Astrocyte (in vitro differentiated cells and primary cell): ENCODE measurements at regions not wholly inside any gene's neighbourhood (a gene's known extent, or its start where the extent isn't known, plus 50 kb on each side); places are given as distances from the start of the nearest gene placed in this dataset.

Source experiments
- DNase-seq: peaks from one replicate; pipeline ENCODE4 v3.0.0-alpha.2; 2010; ENCODE audit warnings: low read depth
- FAIRE-seq: peaks from 2 replicates; lab custom pipeline; 2011; peaks lifted over from hg19 to GRCh38; lab: Jason Lieb, UNC
- H2AFZ ChIP-seq: 2 replicates; pipeline ENCODE4 v1.6.0; 2012; ENCODE audit warnings: low read depth, low read length, inconsistent platforms
- H3K27ac ChIP-seq: 2 replicates; pipeline ENCODE4 v1.5.1; 2011; ENCODE audit warnings: low read depth, low read length, inconsistent platforms
- H3K27me3 ChIP-seq: 2 replicates; pipeline ENCODE4 v1.6.0; 2011; ENCODE audit warnings: low read length, inconsistent platforms; ENCODE audit not compliant: insufficient read depth
- H3K36me3 ChIP-seq: 2 replicates; pipeline ENCODE4 v1.5.1; 2011; ENCODE audit warnings: low read length, inconsistent platforms; ENCODE audit not compliant: insufficient read depth
- H3K4me1 ChIP-seq: 2 replicates; pipeline ENCODE4 v1.5.1; 2011; ENCODE audit warnings: low read length, inconsistent platforms; ENCODE audit not compliant: insufficient read depth
- H3K4me2 ChIP-seq: 2 replicates; pipeline ENCODE4 v1.6.0; 2012; ENCODE audit warnings: low read length, inconsistent platforms
- H3K4me3 ChIP-seq: 2 replicates; pipeline ENCODE4 v1.5.1; 2011; ENCODE audit warnings: low read depth, mild to moderate bottlenecking, low read length, inconsistent platforms; ENCODE audit not compliant: insufficient read depth
- H3K79me2 ChIP-seq: 2 replicates; pipeline ENCODE4 v1.6.0; 2012; ENCODE audit warnings: mild to moderate bottlenecking, low read length, inconsistent platforms; ENCODE audit not compliant: insufficient read depth
- H3K9ac ChIP-seq: 2 replicates; pipeline ENCODE4 v1.6.0; 2012; ENCODE audit warnings: mild to moderate bottlenecking, low read length, inconsistent platforms
- H3K9me3 ChIP-seq: 2 replicates; pipeline ENCODE4 v1.5.1; 2012; ENCODE audit warnings: low read depth, mild to moderate bottlenecking, low read length, inconsistent platforms; ENCODE audit not compliant: insufficient read depth
- H4K20me1 ChIP-seq: 2 replicates; pipeline ENCODE4 v1.6.0; 2012; ENCODE audit warnings: low read length, inconsistent platforms; ENCODE audit not compliant: insufficient read depth
- H3K27ac Mint-ChIP-seq: one replicate; pipeline ENCODE4 v1.8.0; 2021; ENCODE audit warnings: mild to moderate bottlenecking, mixed read lengths; ENCODE audit not compliant: unreplicated experiment
- H3K27me3 Mint-ChIP-seq: one replicate; pipeline ENCODE4 v1.8.0; 2021; ENCODE audit warnings: low read depth, mixed read lengths; ENCODE audit not compliant: unreplicated experiment
- H3K36me3 Mint-ChIP-seq: one replicate; pipeline ENCODE4 v1.8.0; 2021; ENCODE audit warnings: low read depth, mixed read lengths; ENCODE audit not compliant: unreplicated experiment
- H3K4me1 Mint-ChIP-seq: one replicate; pipeline ENCODE4 v1.8.0; 2021; ENCODE audit warnings: low read depth, mixed read lengths; ENCODE audit not compliant: unreplicated experiment
- H3K4me3 Mint-ChIP-seq: one replicate; pipeline ENCODE4 v1.8.0; 2021; ENCODE audit warnings: mild to moderate bottlenecking, moderate library complexity, mixed read lengths; ENCODE audit not compliant: unreplicated experiment
- H3K9me3 Mint-ChIP-seq: one replicate; pipeline ENCODE4 v1.8.0; 2021; ENCODE audit warnings: mild to moderate bottlenecking, mixed read lengths; ENCODE audit not compliant: unreplicated experiment
- EZH2 ChIP-seq: IDR thresholded peaks from 2 replicates; pipeline ENCODE4 v1.6.1; 2012; ENCODE audit warnings: mild to moderate bottlenecking, low read length, inconsistent platforms; ENCODE audit not compliant: insufficient read depth
- TF ChIP-seq, protein P1 (sequence below): IDR thresholded peaks from 2 replicates; pipeline ENCODE4 v1.5.1; 2011; ENCODE audit warnings: low read depth, mild to moderate bottlenecking, inconsistent platforms, low read length, moderate library complexity; ENCODE audit not compliant: insufficient read depth

DNA sequence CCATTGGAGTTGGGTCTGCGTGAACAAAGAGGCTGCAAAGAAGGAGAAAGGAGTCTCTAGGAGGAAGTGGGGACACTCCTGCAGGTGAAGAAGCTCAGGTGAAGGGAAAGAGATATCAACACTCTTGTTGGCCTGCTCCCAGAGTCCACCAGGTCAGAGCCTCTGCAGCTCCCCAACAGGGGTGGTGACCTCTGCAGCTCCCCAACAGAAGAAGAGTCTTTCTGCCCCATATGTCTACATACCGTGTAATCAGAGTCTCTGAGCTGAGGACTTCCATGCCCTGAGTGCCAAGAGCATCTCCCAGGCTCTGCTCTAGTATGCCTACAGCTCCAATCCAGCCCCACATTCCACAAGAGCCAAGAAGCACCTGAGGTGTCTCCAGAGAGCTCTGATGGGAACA, 67.4 kb upstream of the TRPC7 start:
- no peaks in the 10 kb centered on the region for H3K36me3 Mint-ChIP-seq
- TF ChIP-seq EZH2, result no peak
- TF ChIP-seq, protein P1, sequence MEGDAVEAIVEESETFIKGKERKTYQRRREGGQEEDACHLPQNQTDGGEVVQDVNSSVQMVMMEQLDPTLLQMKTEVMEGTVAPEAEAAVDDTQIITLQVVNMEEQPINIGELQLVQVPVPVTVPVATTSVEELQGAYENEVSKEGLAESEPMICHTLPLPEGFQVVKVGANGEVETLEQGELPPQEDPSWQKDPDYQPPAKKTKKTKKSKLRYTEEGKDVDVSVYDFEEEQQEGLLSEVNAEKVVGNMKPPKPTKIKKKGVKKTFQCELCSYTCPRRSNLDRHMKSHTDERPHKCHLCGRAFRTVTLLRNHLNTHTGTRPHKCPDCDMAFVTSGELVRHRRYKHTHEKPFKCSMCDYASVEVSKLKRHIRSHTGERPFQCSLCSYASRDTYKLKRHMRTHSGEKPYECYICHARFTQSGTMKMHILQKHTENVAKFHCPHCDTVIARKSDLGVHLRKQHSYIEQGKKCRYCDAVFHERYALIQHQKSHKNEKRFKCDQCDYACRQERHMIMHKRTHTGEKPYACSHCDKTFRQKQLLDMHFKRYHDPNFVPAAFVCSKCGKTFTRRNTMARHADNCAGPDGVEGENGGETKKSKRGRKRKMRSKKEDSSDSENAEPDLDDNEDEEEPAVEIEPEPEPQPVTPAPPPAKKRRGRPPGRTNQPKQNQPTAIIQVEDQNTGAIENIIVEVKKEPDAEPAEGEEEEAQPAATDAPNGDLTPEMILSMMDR, result no peak
- no peak overlapping the region for H3K4me3 Mint-ChIP-seq
- H3K4me2 ChIP-seq, result no peak overlapping the region
- no peak overlapping the region for H3K9ac ChIP-seq
- no peak for FAIRE-seq
- H3K27me3 ChIP-seq, result peaks cover 2% of the 10 kb centered on the region
- DNase-seq, result no peak
- H3K4me1 Mint-ChIP-seq, result no peaks in the 10 kb centered on the region
- no peaks in the 10 kb centered on the region for H3K4me1 ChIP-seq
- no peak overlapping the region for H3K27ac Mint-ChIP-seq
- no peak overlapping the region for H3K27ac ChIP-seq
- H2AFZ ChIP-seq, result no peak overlapping the region
- H3K4me3 ChIP-seq, result no peak overlapping the region
- no peaks in the 10 kb centered on the region for H4K20me1 ChIP-seq
- no peaks in the 10 kb centered on the region for H3K36me3 ChIP-seq
- no peaks in the 10 kb centered on the region for H3K79me2 ChIP-seq
- peaks cover 2% of the 10 kb centered on the region for H3K27me3 Mint-ChIP-seq
- H3K9me3 ChIP-seq, result no peaks in the 10 kb centered on the region
- no peaks in the 10 kb centered on the region for H3K9me3 Mint-ChIP-seq

DNA sequence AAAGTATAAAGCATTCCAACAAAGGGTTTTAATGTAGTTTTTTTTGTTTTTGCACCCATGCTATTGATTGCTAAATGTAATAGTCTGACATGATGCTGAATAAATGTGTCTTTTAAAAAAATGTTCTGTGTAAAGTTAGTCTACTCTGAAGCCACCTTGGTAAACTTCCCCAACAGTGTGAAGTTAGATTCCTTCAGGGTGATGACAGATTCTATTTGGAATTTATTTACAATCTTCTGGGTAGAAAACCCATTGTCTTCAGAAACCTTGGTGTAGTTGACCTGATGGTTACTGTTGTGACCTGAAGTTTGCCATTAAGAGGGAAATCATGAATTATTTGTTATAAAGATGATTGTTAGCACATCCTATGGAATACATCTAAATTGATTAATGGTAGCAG, 64.7 kb upstream of the TRPC7 start:
- DNase-seq, result no peak
- no peak for FAIRE-seq
- no peak overlapping the region for H2AFZ ChIP-seq
- H3K9ac ChIP-seq, result no peak overlapping the region
- Mint-ChIP-seq H3K36me3 (no peaks in the 10 kb centered on the region), H3K9me3 (no peaks in the 10 kb centered on the region), H3K4me3 (no peak overlapping the region), H3K27ac (no peak overlapping the region), H3K27me3 (peaks cover 5% of the 10 kb centered on the region), H3K4me1 (no peaks in the 10 kb centered on the region)
- no peaks in the 10 kb centered on the region for H3K79me2 ChIP-seq
- H3K27ac ChIP-seq, result no peak overlapping the region
- H3K4me2 ChIP-seq, result no peak overlapping the region
- no peaks in the 10 kb centered on the region for H3K9me3 ChIP-seq
- TF ChIP-seq, protein P1, result no peak
- TF ChIP-seq EZH2, result no peak
- peaks cover 2% of the 10 kb centered on the region for H3K27me3 ChIP-seq
- no peaks in the 10 kb centered on the region for H4K20me1 ChIP-seq
- H3K4me1 ChIP-seq, result no peaks in the 10 kb centered on the region
- H3K4me3 ChIP-seq, result no peak overlapping the region
- H3K36me3 ChIP-seq, result no peaks in the 10 kb centered on the region

DNA sequence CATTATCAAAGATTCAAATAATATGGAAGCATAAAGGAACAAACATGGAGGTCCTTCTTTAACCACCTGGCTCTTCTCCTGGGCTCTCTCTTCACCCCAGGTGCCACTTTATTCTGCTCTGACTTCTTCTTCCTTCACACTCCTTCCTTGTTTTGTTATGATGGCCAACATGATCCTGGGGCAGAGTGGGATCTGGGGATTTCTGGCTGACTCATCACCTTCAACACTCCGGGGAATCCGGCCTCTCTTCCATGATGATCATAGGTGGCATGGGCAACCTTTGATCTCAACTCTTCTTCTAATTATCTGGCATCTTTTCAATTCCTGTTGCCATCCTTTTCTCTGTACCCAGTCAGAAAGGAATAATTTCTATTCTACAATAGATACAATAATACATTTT, 62.1 kb upstream of the TRPC7 start:
- no peak overlapping the region for H3K4me2 ChIP-seq
- no peaks in the 10 kb centered on the region for H4K20me1 ChIP-seq
- H3K4me3 ChIP-seq, result no peak overlapping the region
- FAIRE-seq (no peak), DNase-seq (no peak)
- H3K27me3 Mint-ChIP-seq, result peaks cover 5% of the 10 kb centered on the region
- no peaks in the 10 kb centered on the region for H3K9me3 ChIP-seq
- H3K4me3 Mint-ChIP-seq, result no peak overlapping the region
- no peaks in the 10 kb centered on the region for H3K36me3 Mint-ChIP-seq
- H3K27ac ChIP-seq, result no peak overlapping the region
- H3K27me3 ChIP-seq, result no peaks in the 10 kb centered on the region
- no peak overlapping the region for H2AFZ ChIP-seq
- H3K36me3 ChIP-seq, result no peaks in the 10 kb centered on the region
- no peak overlapping the region for H3K9ac ChIP-seq
- H3K4me1 ChIP-seq, result no peaks in the 10 kb centered on the region
- H3K27ac Mint-ChIP-seq, result no peak overlapping the region
- H3K79me2 ChIP-seq, result no peaks in the 10 kb centered on the region
- H3K4me1 Mint-ChIP-seq, result no peaks in the 10 kb centered on the region
- no peaks in the 10 kb centered on the region for H3K9me3 Mint-ChIP-seq
- TF ChIP-seq, protein P1, result no peak
- TF ChIP-seq EZH2, result no peak
